Stimulated activated naive B cell treated with anti-CD40 and anti-IgM and Interleukin-4, amounts not matched to agents 10 μg/mL and 1 μg/mL and 100 μg/mL, for 72 hours (primary cell): ENCODE measurements at regions not wholly inside any gene's neighbourhood (a gene's known extent, or its start where the extent isn't known, plus 50 kb on each side); places are given as distances from the start of the nearest gene placed in this dataset.

ENCODE experiments used
- ATAC-seq, 2 donors: fragments of 150-1000 bp; cut with Tn5 transposase; replicated peaks; 2 replicates each; pipeline ENCODE4 v1.10.0; 2021; ENCODE audit warnings: moderate library complexity in 1 of 2
- DNase-seq: peaks from one replicate; pipeline ENCODE4 v3.0.0; 2021
- H3K27ac Mint-ChIP-seq: one replicate; pipeline ENCODE4 v1.8.0; 2022; ENCODE audit warnings: mild to moderate bottlenecking, mixed read lengths
- H3K27me3 Mint-ChIP-seq, 2 donors: one replicate each; pipeline ENCODE4 v1.8.0; 2022; ENCODE audit warnings: mixed read lengths in 2 of 2
- H3K36me3 Mint-ChIP-seq, 2 donors: one replicate each; pipeline ENCODE4 v1.8.0; 2022; ENCODE audit warnings: mixed read lengths in 2 of 2, mild to moderate bottlenecking in 1 of 2
- H3K4me1 Mint-ChIP-seq, 2 donors: one replicate each; pipeline ENCODE4 v1.8.0; 2022; ENCODE audit warnings: mixed read lengths in 2 of 2, mild to moderate bottlenecking in 1 of 2
- H3K4me3 Mint-ChIP-seq, 2 donors: one replicate each; pipeline ENCODE4 v1.8.0; 2022; ENCODE audit warnings: mild to moderate bottlenecking in 2 of 2, mixed read lengths in 2 of 2, moderate library complexity in 1 of 2
- H3K9me3 Mint-ChIP-seq, 2 donors: one replicate each; pipeline ENCODE4 v1.8.0; 2022; ENCODE audit warnings: mixed read lengths in 2 of 2, mild to moderate bottlenecking in 1 of 2

DNA sequence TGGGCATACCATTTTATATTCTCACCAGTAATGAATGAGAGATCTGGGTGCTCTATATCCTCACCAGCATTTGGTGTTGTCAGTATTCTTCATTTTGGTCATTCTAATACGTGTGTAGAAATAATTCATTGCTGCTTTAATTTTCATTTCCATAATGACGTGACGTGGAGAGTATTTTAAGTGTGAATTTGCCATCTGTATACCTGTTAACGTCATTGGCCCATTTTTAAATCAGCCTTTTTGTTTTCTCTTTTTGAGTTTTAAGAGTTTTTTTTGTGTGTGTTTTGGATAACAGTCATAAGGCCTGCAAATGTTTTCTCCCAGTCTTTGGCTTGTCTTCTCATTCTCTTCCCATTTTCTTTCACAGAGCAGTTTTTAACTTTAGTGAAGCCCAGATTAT is 74.4 kb upstream of the SYT1 start:
- no peaks in the 10 kb centered on the region for H3K36me3 Mint-ChIP-seq
- no peaks in the 10 kb centered on the region for H3K27me3 Mint-ChIP-seq
- peaks cover 0 to 1% of the 10 kb centered on the region in 2 donors for H3K9me3 Mint-ChIP-seq
- ATAC-seq (no peak), DNase-seq (no peak)
- H3K27ac Mint-ChIP-seq: no peak overlapping the region
- no peaks in the 10 kb centered on the region for H3K4me1 Mint-ChIP-seq
- H3K4me3 Mint-ChIP-seq: no peak overlapping the region

- Mint-ChIP-seq H3K9me3 (peaks cover 3 to 4% of the 10 kb centered on the region in 2 donors), H3K36me3 (no peaks in the 10 kb centered on the region), H3K27me3 (no peaks in the 10 kb centered on the region), H3K4me1 (no peaks in the 10 kb centered on the region), H3K4me3 (no peak overlapping the region), H3K27ac (no peak overlapping the region)
- DNase-seq (no peak), ATAC-seq (no peak)
Observed at GRCh38 chr12:78792052-78792698, 72.4 kb upstream of the SYT1 start.

DNA sequence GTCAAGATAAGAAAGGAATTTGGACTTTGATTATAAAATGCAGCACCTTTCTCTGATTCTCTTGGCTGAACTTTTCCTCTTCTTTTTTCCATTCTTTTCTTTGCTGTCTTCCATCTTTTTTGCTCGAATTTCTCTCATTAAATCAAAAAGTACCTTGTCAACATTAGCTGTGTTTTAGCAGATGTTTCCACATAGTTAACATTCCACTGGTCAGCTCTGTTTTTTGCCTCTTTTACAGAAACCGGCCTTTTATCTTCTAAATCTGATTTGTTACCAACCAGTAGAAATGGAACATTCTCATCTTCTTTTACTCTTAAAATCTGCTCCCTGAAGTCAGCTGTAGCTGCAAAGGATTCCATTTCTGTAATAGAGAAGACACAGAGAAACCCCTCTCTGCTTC is 71.1 kb upstream of the SYT1 start:
- no peak overlapping the region for H3K27ac Mint-ChIP-seq
- no peaks in the 10 kb centered on the region for H3K36me3 Mint-ChIP-seq
- H3K27me3 Mint-ChIP-seq: no peaks in the 10 kb centered on the region
- DNase-seq: no peak
- ATAC-seq: no peak
- H3K4me3 Mint-ChIP-seq: no peak overlapping the region
- no peaks in the 10 kb centered on the region for H3K4me1 Mint-ChIP-seq
- H3K9me3 Mint-ChIP-seq: peaks cover 3 to 4% of the 10 kb centered on the region in 2 donors

DNA sequence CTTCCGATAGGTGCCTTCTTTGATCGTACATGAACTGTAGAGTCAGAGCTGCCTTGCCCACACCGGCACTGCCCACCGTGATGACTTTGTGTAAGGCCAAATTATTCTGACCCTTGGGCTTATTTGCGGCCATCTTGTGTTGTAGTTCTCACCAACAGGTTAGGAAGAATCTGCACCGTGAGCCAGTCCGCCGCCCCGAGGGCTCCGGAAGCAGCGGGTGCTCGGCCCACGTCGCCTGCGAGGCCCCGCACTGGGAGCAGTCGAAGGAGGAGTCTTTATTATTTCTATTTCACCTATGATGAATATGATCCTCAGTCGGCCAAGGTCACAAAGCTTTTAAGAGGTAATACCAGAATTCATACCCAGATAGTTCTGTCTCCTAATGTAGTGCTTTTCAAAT is 70.6 kb upstream of the SYT1 start:
- no peaks in the 10 kb centered on the region for H3K36me3 Mint-ChIP-seq
- no peak overlapping the region for H3K27ac Mint-ChIP-seq
- no peaks in the 10 kb centered on the region for H3K4me1 Mint-ChIP-seq
- DNase-seq: no peak
- no peaks in the 10 kb centered on the region for H3K27me3 Mint-ChIP-seq
- H3K4me3 Mint-ChIP-seq: no peak overlapping the region
- ATAC-seq: no peak
- peaks cover 3 to 4% of the 10 kb centered on the region in 2 donors for H3K9me3 Mint-ChIP-seq

- Mint-ChIP-seq H3K9me3 (peaks cover 3 to 4% of the 10 kb centered on the region in 2 donors), H3K4me1 (no peaks in the 10 kb centered on the region), H3K36me3 (no peaks in the 10 kb centered on the region), H3K27me3 (no peaks in the 10 kb centered on the region), H3K27ac (no peak overlapping the region), H3K4me3 (no peak overlapping the region)
- DNase-seq: no peak
- ATAC-seq: no peak
Observed at GRCh38 chr12:78795934-78796445, 68.6 kb upstream of the SYT1 start.

DNA sequence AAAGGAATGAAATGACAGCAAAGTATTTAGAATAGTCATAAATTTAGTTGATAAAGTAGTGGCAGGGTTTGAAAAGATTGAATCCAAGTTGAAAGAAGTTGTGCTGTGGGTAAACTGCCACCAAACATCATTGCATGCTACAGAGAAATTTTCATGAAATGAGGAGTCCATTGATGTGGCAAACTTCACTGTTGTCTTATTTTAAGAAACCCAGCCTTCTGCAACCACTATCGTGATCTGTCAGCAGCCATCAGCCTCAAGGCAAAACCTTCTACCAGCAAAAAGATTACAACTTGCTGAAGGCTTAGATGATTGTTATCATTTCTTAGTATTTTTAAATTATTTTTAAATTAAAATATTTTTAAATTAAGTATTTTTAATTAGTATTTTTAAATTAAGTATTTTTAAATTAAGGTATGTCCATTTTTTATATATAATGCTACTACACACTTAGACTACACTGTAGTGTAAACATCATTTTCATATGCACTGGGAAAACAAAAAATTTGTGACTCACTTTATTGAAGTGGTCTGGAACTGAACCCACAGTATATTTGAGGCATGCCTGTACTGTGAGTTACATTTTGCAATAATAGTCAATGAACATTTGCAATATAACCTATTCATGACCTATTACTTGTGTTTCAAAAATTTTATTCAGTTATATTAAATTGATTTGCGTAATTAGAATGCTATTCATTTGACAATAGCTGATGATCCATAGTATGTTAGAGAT is 67.2 kb upstream of the SYT1 start:
- Mint-ChIP-seq H3K4me3 (no peak overlapping the region), H3K9me3 (peaks cover 3 to 4% of the 10 kb centered on the region in 2 donors), H3K27ac (no peak overlapping the region), H3K36me3 (no peaks in the 10 kb centered on the region), H3K27me3 (no peaks in the 10 kb centered on the region), H3K4me1 (no peaks in the 10 kb centered on the region)
- ATAC-seq: no peak
- no peak for DNase-seq

DNA sequence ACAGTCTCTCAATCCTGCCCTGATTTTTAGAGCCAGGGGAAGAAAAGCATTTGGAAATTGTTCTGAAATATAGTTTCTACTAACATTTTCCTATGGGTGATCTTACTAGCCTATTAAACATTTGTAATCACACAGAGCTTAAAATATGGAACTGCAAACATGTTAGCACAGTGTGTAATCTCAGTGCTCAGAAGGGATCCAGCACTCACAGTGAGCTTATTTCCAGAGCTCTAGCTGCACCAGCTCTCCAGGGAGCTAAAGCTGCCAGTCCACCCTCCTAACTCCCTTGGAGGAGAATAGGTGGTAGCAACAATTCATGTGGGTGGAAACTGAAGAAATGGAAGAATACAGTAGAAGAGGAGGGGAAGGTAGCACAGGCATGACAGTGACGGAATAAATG is 64.9 kb upstream of the SYT1 start:
- H3K4me1 Mint-ChIP-seq: no peaks in the 10 kb centered on the region
- DNase-seq (no peak), ATAC-seq (no peak)
- H3K27ac Mint-ChIP-seq: no peak overlapping the region
- no peaks in the 10 kb centered on the region for H3K36me3 Mint-ChIP-seq
- H3K4me3 Mint-ChIP-seq: no peak overlapping the region
- no peaks in the 10 kb centered on the region for H3K27me3 Mint-ChIP-seq
- peaks cover 3 to 4% of the 10 kb centered on the region in 2 donors for H3K9me3 Mint-ChIP-seq

GRCh38 chr12:78802593-78802992 is 62.0 kb upstream of the SYT1 start:
- H3K9me3 Mint-ChIP-seq: no peaks in the 10 kb centered on the region
- ATAC-seq (no peak), DNase-seq (no peak)
- H3K27me3 Mint-ChIP-seq: no peaks in the 10 kb centered on the region
- no peak overlapping the region for H3K27ac Mint-ChIP-seq
- no peaks in the 10 kb centered on the region for H3K4me1 Mint-ChIP-seq
- H3K4me3 Mint-ChIP-seq: no peak overlapping the region
- H3K36me3 Mint-ChIP-seq: no peaks in the 10 kb centered on the region

DNA sequence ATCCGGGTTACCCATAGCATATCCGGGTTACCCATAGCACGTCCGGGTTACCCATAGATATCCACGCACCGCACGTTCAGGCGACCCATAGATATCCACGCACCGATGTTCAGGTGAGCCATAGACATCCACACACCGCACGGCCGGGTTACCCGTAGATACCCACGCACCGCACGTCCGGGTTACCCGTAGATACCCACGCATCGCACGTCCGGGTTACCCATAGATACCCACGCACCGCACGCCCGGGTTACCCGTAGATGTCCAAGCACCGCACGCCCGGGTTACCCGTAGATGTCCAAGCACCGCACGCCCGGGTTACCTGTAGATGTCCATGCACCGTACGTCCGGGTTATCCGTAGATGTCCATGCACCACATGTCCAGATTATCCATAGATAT is 60.3 kb upstream of the SYT1 start:
- no peak for DNase-seq
- no peak for ATAC-seq
- no peak overlapping the region for H3K27ac Mint-ChIP-seq
- no peak overlapping the region for H3K4me3 Mint-ChIP-seq
- H3K36me3 Mint-ChIP-seq: no peaks in the 10 kb centered on the region
- H3K4me1 Mint-ChIP-seq: no peaks in the 10 kb centered on the region
- H3K9me3 Mint-ChIP-seq: no peaks in the 10 kb centered on the region
- H3K27me3 Mint-ChIP-seq: no peaks in the 10 kb centered on the region
